ENCODE measurements at regions not wholly inside any gene's neighbourhood (a gene's known extent, or its start where the extent isn't known, plus 50 kb on each side); places are given as distances from the start of the nearest gene placed in this dataset.

GRCh38 chr16:86042393-86042792 lies 143.4 kb downstream of the IRF8 start:
- no peak overlapping the region for H3K9ac ChIP-seq (ENCODE audit: low read length)
- CTCF ChIA-PET, result no interaction called here
- no peak for ATAC-seq
- H3K4me3 ChIP-seq (ENCODE audit: low read length), result no peak overlapping the region
- DNase-seq, result no peak
- no peak for TF ChIP-seq EZH2 (IDR thresholded peaks at IDR 0.05; ENCODE audit: low read length, unreplicated experiment)
- H3K27ac ChIP-seq (ENCODE audit: low read length), result no peak overlapping the region
- peaks cover 58% of the 10 kb centered on the region for H3K27me3 ChIP-seq (ENCODE audit: low read length)
- H2AFZ ChIP-seq (ENCODE audit: low read length), result no peak overlapping the region
- no peaks in the 10 kb centered on the region for H4K20me1 ChIP-seq (ENCODE audit: low read length)
- H3K9me2 ChIP-seq (replicated peaks; ENCODE audit: low read length), result no peaks in the 10 kb centered on the region
- no peak overlapping the region for H3K4me2 ChIP-seq (ENCODE audit: low read length)
- BruUV-seq (replicated peaks), result no TSS peak
- H3K79me2 ChIP-seq (ENCODE audit: low read length), result no peaks in the 10 kb centered on the region
- no peaks in the 10 kb centered on the region for H3K36me3 ChIP-seq (ENCODE audit: low read depth, low read length)
- H3K4me1 ChIP-seq (ENCODE audit: insufficient read depth, low read length), result no peaks in the 10 kb centered on the region
- POLR2A ChIA-PET (ENCODE audit: unreplicated experiment), result no interaction called here
- intact Hi-C loops (cut with micrococcal nuclease), result no loop called here
- H3K9me3 ChIP-seq (ENCODE audit: low read length), result no peaks in the 10 kb centered on the region
- H3F3A ChIP-seq (ENCODE audit: low read length, unreplicated experiment), result no peaks in the 10 kb centered on the region

- ChIA-PET CTCF (no interaction called here), POLR2A (ENCODE audit: unreplicated experiment) (no interaction called here)
- Histone ChIP-seq H3K9me2 (replicated peaks; ENCODE audit: low read length) (no peaks in the 10 kb centered on the region), H3K27ac (ENCODE audit: low read length) (no peak overlapping the region), H3K4me2 (ENCODE audit: low read length) (no peak overlapping the region), H4K20me1 (ENCODE audit: low read length) (no peaks in the 10 kb centered on the region), H3K9me3 (ENCODE audit: low read length) (no peaks in the 10 kb centered on the region), H3K79me2 (ENCODE audit: low read length) (no peaks in the 10 kb centered on the region), H3K27me3 (ENCODE audit: low read length) (peaks cover 63% of the 10 kb centered on the region), H3K36me3 (ENCODE audit: low read depth, low read length) (no peaks in the 10 kb centered on the region), H3K9ac (ENCODE audit: low read length) (no peak overlapping the region), H3K4me1 (ENCODE audit: insufficient read depth, low read length) (no peaks in the 10 kb centered on the region), H3F3A (ENCODE audit: low read length, unreplicated experiment) (no peaks in the 10 kb centered on the region), H3K4me3 (ENCODE audit: low read length) (no peak overlapping the region), H2AFZ (ENCODE audit: low read length) (no peak overlapping the region)
- no peak for ATAC-seq
- TF ChIP-seq CTCF (conservative IDR thresholded peaks at IDR 0.05; ENCODE audit: low read depth, low read length) (no peak), EZH2 (IDR thresholded peaks at IDR 0.05; ENCODE audit: low read length, unreplicated experiment) (no peak), EZH2phosphoT487 (IDR thresholded peaks at IDR 0.05; ENCODE audit: borderline replicate concordance, low read length) (no peak)
- BruUV-seq (replicated peaks), result no TSS peak
- no peak for DNase-seq
- intact Hi-C loops (cut with micrococcal nuclease), result no loop called here
These were observed 144.2 kb downstream of the IRF8 start for GRCh38 chr16:86042996-86043725.

GRCh38 chr16:86044241-86044671 lies 145.3 kb downstream of the IRF8 start:
- TF ChIP-seq CTCF (conservative IDR thresholded peaks at IDR 0.05; ENCODE audit: low read depth, low read length) (peak; percentile 59), EZH2phosphoT487 (IDR thresholded peaks at IDR 0.05; ENCODE audit: borderline replicate concordance, low read length) (no peak), EZH2 (IDR thresholded peaks at IDR 0.05; ENCODE audit: low read length, unreplicated experiment) (no peak)

More at GRCh38 chr16:86044241-86044671, 145.3 kb downstream of the IRF8 start:
- intact Hi-C loops (cut with micrococcal nuclease), result no loop called here
- peak; percentile 6 for DNase-seq
- peak; percentile 29; the same call in 1 of the 2 replicates for ATAC-seq
- H3K9me2 ChIP-seq (replicated peaks; ENCODE audit: low read length), result no peaks in the 10 kb centered on the region
- H3K4me1 ChIP-seq (ENCODE audit: insufficient read depth, low read length), result no peaks in the 10 kb centered on the region
- peaks cover 60% of the 10 kb centered on the region for H3K27me3 ChIP-seq (ENCODE audit: low read length)
- ChIA-PET CTCF (no interaction called here), POLR2A (ENCODE audit: unreplicated experiment) (no interaction called here)
- H3K4me3 ChIP-seq (ENCODE audit: low read length), result no peak overlapping the region
- no peaks in the 10 kb centered on the region for H3F3A ChIP-seq (ENCODE audit: low read length, unreplicated experiment)
- no peak overlapping the region for H3K4me2 ChIP-seq (ENCODE audit: low read length)
- H3K9me3 ChIP-seq (ENCODE audit: low read length), result no peaks in the 10 kb centered on the region
- no TSS peak for BruUV-seq (replicated peaks)
- H3K36me3 ChIP-seq (ENCODE audit: low read depth, low read length), result no peaks in the 10 kb centered on the region
- no peak overlapping the region for H3K9ac ChIP-seq (ENCODE audit: low read length)
- no peak overlapping the region for H3K27ac ChIP-seq (ENCODE audit: low read length)
- H3K79me2 ChIP-seq (ENCODE audit: low read length), result no peaks in the 10 kb centered on the region
- H2AFZ ChIP-seq (ENCODE audit: low read length), result no peak overlapping the region
- no peaks in the 10 kb centered on the region for H4K20me1 ChIP-seq (ENCODE audit: low read length)

Data from PC-3 (cell line).